Mesothelial cell of epicardium (in vitro differentiated cells): ENCODE measurements at regions not wholly inside any gene's neighbourhood (a gene's known extent, or its start where the extent isn't known, plus 50 kb on each side); places are given as distances from the start of the nearest gene placed in this dataset.

ENCODE experiments used
- DNase-seq, 2 experiments: peaks; one replicate each; pipeline ENCODE4 v3.0.0; 2021; ENCODE audit warnings: low spot score in 2 of 2; ENCODE audit not compliant: unreplicated experiment in 2 of 2
- H3K27ac Mint-ChIP-seq: 2 replicates; pipeline ENCODE4 v1.8.0; 2021; ENCODE audit warnings: mixed read lengths
- H3K27me3 Mint-ChIP-seq: 2 replicates; pipeline ENCODE4 v1.8.0; 2021; ENCODE audit warnings: low read depth, mixed read lengths
- H3K36me3 Mint-ChIP-seq: 2 replicates; pipeline ENCODE4 v1.8.0; 2021; ENCODE audit warnings: mixed read lengths
- H3K4me1 Mint-ChIP-seq: 2 replicates; pipeline ENCODE4 v1.8.0; 2021; ENCODE audit warnings: mixed read lengths
- H3K4me3 Mint-ChIP-seq: 2 replicates; pipeline ENCODE4 v1.8.0; 2021; ENCODE audit warnings: mild to moderate bottlenecking, moderate library complexity, mixed read lengths
- H3K9me3 Mint-ChIP-seq: 2 replicates; pipeline ENCODE4 v1.8.0; 2021; ENCODE audit warnings: mixed read lengths
- TF ChIP-seq, protein P1 (sequence below): fragments of 200-600 bp; sonication (generic); IDR thresholded peaks from one replicate; pipeline ENCODE4 v1.5.0; 2021; ENCODE audit warnings: antibody characterized with exemption; ENCODE audit not compliant: unreplicated experiment

DNA sequence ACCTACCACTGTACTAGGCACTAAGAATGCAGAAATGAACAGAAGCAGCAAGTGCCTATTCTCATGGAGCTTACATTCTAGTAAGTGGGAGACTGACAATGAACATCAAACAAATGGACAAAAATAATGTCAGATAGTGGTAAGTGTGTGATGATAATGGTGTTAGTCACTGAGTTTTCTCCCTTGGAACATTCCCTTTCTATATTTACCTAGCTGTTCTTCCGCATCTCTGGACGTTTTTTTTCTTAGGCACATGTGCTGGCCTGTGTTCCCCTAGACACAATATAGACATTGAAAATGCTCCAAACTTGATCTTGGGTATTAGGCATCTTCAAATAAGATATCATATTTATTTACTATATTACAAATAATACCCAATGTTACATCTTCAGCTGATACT, 218.1 kb upstream of the GJE1 start:
- no peaks in the 10 kb centered on the region for H3K27me3 Mint-ChIP-seq
- H3K36me3 Mint-ChIP-seq: no peaks in the 10 kb centered on the region
- DNase-seq: no peak
- no peaks in the 10 kb centered on the region for H3K4me1 Mint-ChIP-seq
- H3K9me3 Mint-ChIP-seq: peaks cover 3% of the 10 kb centered on the region
- no peak overlapping the region for H3K4me3 Mint-ChIP-seq
- TF ChIP-seq, protein P1, sequence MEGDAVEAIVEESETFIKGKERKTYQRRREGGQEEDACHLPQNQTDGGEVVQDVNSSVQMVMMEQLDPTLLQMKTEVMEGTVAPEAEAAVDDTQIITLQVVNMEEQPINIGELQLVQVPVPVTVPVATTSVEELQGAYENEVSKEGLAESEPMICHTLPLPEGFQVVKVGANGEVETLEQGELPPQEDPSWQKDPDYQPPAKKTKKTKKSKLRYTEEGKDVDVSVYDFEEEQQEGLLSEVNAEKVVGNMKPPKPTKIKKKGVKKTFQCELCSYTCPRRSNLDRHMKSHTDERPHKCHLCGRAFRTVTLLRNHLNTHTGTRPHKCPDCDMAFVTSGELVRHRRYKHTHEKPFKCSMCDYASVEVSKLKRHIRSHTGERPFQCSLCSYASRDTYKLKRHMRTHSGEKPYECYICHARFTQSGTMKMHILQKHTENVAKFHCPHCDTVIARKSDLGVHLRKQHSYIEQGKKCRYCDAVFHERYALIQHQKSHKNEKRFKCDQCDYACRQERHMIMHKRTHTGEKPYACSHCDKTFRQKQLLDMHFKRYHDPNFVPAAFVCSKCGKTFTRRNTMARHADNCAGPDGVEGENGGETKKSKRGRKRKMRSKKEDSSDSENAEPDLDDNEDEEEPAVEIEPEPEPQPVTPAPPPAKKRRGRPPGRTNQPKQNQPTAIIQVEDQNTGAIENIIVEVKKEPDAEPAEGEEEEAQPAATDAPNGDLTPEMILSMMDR: no peak
- H3K27ac Mint-ChIP-seq: no peak overlapping the region

DNA sequence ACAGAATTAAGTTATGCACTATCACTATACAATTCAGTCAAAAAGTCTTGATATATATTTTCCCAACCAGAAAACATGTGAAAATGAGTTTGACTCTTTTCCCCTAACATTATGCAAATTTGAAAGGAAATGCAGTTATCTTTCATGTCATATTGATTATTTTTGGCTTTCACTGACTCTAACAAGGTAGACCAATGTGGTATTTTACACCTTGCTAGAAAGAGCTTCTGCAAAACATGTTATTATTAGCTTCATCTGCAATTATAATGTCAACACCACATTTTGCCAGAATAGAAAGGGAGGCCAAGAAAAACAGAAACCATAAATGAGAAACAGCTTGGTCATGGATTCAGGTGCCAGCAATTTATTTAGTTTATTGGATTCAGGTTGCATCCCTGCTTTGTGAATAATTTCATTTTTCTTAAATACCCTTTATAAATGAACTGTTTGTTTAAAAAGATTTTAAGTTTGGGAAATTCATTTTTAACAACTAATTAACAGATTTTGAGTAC, 226.1 kb upstream of the GJE1 start:
- Mint-ChIP-seq H3K9me3 (peaks cover 11% of the 10 kb centered on the region), H3K27me3 (no peaks in the 10 kb centered on the region), H3K27ac (no peak overlapping the region), H3K4me1 (no peaks in the 10 kb centered on the region), H3K4me3 (no peak overlapping the region), H3K36me3 (no peaks in the 10 kb centered on the region)
- no peak for DNase-seq
- TF ChIP-seq, protein P1: no peak

- no peaks in the 10 kb centered on the region for H3K27me3 Mint-ChIP-seq
- no peaks in the 10 kb centered on the region for H3K4me1 Mint-ChIP-seq
- H3K9me3 Mint-ChIP-seq: peaks cover 43% of the 10 kb centered on the region
- no peak overlapping the region for H3K27ac Mint-ChIP-seq
- DNase-seq: no peak
- peaks cover 6% of the 10 kb centered on the region for H3K36me3 Mint-ChIP-seq
- TF ChIP-seq, protein P1: no peak
- H3K4me3 Mint-ChIP-seq: no peak overlapping the region
These were observed 242.1 kb upstream of the GJE1 start for GRCh38 chr6:141890661-141891060.

GRCh38 chr6:141884850-141885249, 247.9 kb upstream of the GJE1 start:
- H3K36me3 Mint-ChIP-seq: peaks cover 8% of the 10 kb centered on the region
- no peak overlapping the region for H3K4me3 Mint-ChIP-seq
- no peaks in the 10 kb centered on the region for H3K27me3 Mint-ChIP-seq
- H3K27ac Mint-ChIP-seq: no peak overlapping the region
- no peaks in the 10 kb centered on the region for H3K4me1 Mint-ChIP-seq
- TF ChIP-seq, protein P1: no peak
- no peak for DNase-seq
- peaks cover 65% of the 10 kb centered on the region for H3K9me3 Mint-ChIP-seq

DNA sequence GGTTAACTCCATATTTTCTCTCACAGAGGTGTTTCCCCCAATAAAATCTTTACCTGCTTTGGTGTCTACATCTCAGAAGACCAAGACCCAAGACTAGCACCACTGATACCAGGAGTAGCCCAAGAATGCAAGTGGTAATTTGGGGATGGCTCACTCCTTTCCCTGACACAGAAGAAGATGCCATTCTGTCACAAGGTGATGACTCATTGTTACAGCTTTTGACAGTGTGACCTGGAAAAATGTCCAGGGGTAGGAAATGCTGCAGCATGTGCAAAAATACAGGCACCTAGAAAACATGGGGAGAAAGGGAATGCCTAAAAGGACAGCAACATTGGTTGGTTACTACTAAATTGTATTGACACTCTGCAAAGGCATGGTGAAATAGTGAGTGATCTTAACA, 254.0 kb upstream of the GJE1 start:
- Mint-ChIP-seq H3K27ac (no peak overlapping the region), H3K9me3 (peaks cover 13% of the 10 kb centered on the region), H3K4me1 (no peaks in the 10 kb centered on the region), H3K27me3 (no peaks in the 10 kb centered on the region), H3K36me3 (no peaks in the 10 kb centered on the region), H3K4me3 (no peak overlapping the region)
- TF ChIP-seq, protein P1: no peak
- DNase-seq: no peak
